GM21529 (cell line): ENCODE measurements at regions not wholly inside any gene's neighbourhood (a gene's known extent, or its start where the extent isn't known, plus 50 kb on each side); places are given as distances from the start of the nearest gene placed in this dataset.

Experiments used
- ATAC-seq: cut with Tn5 transposase; IDR thresholded peaks from one replicate; pipeline ENCODE4 v1.9.1; 2021; ENCODE audit not compliant: unreplicated experiment

DNA sequence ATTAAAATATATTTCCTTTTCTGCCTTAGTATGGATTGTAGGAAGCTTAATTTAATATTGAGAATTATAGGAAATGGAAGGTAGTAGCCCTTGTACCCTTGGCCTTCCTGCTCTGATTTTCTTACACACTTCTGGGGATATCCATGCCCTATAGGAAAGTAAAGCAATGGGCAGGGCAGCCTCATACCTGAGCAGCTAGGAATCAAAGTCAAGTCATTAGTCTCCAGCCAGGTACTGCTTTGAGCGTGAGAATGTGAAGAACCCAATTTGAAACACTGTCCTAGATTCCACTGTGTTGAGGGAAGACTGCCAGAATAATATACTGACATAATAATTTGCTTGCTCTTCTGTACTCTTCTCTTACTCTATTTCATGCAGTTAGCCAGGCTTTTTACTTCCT lies 51.0 kb upstream of the L3MBTL3 start:
- ATAC-seq, result no peak

GRCh38 chr6:129966125-129966524 lies 52.3 kb upstream of the L3MBTL3 start:
- ATAC-seq, result no peak

DNA sequence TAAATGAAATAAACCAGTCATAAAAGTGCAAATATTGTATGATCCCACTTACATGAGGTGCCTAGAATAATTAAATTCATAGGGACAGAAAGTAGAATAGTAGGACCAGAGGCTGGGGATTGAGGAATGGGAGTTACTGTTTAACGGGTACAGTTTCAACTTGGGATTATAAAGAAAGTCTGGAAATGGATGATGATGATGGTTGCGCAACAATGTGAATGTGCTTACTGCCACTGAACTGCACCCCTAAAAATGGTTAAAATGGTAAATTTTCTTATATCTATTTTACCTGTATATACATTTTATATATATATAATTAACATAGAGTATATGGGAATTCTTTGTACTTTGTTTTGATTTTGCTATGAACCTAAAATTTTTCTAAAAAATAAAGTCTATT lies 53.3 kb upstream of the L3MBTL3 start:
- no peak for ATAC-seq

DNA sequence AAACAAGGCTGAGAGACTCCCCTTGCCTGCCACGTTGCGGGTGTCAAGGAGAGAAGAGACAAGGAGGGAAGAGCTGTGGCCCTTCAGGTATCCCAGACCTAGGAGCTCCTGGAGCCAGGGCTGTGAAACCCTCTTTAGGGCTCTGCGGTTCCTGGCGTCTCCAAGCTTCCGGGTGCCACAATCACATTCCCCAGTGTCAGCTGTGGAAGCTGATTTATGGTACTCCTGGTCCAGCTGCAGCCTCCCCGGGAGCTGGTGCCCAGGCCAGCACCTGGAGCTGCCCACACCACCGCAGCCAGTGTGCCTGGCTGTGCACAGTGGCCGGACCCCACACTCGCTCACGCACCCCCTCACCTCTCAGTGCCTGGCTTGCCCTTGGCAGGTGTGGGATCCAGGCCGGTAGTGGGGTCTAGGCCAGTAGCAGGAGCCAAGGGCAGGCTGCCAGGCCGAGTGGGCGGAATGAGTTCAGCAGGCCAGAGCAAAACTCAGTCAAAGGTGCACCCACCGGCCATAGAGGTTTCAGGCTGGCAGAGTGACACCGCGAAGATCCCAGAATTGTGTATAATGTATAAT lies 58.9 kb upstream of the L3MBTL3 start:
- no peak for ATAC-seq

GRCh38 chr6:129957941-129958898 lies 60.2 kb upstream of the L3MBTL3 start:
- ATAC-seq, result no peak

- ATAC-seq, result no peak
Measured at GRCh38 chr6:129955584-129955983, 62.8 kb upstream of the L3MBTL3 start.

- no peak for ATAC-seq
Measured at GRCh38 chr6:129954749-129955431, 63.5 kb upstream of the L3MBTL3 start.

DNA sequence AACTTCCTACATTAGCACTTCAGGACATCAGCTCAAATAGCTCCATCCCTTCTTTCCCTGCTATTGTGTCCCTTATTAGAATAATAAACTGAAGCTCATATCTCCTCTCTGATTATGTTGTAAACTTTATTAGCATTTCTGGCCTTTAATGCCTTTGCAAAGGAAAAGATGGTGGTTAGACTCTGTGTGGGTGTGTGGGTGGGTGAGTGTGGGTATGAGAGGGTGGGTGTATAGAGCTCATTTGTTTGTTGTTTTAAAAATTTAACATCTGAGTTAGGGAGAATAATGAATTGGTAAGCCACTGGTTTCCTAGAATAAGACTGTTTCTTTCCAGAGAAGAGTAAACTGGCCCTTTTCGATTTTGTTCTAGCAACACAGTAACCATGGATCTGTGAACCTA lies 70.6 kb upstream of the L3MBTL3 start:
- no peak for ATAC-seq

DNA sequence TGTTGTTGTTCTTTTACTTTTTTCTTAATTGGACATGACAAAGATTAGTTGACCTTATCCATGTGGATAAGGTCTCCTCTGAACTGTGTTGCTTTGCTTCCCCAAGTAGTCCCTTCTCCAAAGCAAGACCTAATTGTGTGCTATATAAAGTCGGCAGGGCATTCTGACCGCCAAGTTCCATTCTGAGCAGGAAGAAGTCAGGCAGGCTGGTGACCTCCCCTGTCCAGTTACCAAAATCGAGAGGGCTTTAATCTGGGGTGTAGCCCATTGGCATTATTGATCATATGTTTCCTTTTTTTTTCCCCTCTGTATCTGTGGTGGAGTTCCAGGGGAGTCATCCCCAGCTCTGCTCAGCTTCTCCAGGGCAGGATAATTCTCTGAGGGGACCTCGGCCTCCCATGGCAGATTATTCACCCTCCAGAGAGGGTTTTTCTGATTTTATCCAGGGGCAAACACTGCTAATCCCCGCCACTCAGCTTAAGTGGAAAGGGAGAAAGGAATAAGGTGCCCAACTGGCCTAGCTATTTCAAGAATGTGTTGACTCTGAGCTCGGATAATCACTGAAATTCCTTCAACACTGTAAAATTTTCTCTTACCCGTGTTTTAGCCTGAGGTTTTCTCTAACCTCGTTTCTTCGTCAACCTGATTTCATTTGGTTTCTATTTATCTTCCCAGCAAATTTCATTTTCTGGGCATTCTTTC lies 71.8 kb upstream of the L3MBTL3 start:
- no peak for ATAC-seq

- ATAC-seq, result no peak
Measured at GRCh38 chr6:129943637-129944271, 74.6 kb upstream of the L3MBTL3 start.

DNA sequence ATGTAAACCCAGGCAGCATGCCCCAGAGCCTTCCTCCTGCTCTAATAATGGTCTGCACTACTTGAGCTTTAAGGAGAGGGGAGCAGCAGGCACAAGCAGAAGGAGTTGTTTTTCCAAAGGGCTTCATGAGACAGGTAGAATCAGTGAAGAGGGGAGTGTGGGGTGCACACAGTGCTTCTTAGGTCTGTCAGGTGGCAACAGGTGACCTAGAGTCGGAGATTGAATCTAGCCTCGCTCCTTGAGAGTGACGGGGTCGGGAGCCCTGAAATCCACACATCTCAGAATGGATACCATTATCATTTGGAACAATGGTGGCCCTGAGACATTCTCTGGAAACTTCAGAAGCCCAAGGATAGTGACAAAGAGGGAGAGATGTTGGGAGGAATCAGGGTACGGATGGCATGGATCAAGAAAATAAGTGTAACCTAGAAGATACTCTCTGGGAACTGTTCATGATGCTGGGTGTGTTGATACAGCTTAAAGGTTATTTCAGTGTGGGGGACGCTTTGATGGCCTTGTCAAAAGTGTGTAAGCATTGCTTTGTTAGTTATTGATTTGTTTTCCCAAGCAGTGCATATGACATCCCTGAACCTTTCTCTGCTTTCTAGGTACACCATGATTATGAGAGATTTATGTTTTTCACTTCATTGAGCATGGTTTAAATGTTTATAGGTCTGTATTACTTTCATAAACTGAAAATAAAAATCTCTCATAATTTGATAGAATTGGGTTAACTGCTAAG lies 77.8 kb upstream of the L3MBTL3 start:
- ATAC-seq, result no peak

- no peak for ATAC-seq
Measured at GRCh38 chr6:129938249-129939020, 77.3 kb upstream of the TMEM244 start.

GRCh38 chr6:129936329-129937165 lies 75.4 kb upstream of the TMEM244 start:
- peak; percentile 80 for ATAC-seq

DNA sequence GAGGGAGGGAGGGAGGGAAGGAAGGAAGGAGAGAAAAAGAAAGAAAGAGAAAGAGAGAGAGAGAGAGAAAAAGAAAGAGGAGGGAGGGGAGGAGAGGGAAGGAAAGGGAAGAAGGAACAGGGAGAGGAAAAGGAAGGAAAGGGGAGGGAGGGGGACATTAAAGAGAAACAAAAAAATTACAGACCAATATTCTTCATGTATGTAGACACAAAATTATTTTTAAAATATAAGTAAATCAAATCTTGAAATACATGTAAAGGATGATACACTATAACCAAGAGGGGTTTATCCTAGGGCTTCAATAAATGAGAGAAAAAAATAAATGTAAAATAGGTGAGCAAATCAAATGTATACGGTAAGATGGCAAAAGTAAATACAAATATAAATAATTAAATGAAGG lies 71.2 kb upstream of the TMEM244 start:
- ATAC-seq, result no peak

DNA sequence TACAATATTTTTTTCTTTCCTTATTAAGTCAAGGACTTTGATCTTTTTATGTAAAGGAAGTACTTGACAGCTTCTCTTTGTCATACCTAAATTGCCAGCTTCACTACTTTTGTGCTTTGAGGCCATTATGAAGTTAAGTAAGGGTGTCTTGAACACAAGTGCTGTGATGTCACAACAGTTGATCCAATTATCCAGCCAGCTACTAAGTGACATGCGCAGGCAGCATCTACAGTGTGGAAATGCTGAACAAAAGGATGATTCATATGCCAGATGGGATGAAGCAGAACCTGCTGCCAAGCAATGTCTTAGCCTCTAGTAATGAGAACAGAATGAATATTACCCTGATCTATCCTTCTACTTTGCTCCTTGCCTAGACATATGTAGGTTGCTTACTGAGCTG lies 68.3 kb upstream of the TMEM244 start:
- no peak for ATAC-seq

DNA sequence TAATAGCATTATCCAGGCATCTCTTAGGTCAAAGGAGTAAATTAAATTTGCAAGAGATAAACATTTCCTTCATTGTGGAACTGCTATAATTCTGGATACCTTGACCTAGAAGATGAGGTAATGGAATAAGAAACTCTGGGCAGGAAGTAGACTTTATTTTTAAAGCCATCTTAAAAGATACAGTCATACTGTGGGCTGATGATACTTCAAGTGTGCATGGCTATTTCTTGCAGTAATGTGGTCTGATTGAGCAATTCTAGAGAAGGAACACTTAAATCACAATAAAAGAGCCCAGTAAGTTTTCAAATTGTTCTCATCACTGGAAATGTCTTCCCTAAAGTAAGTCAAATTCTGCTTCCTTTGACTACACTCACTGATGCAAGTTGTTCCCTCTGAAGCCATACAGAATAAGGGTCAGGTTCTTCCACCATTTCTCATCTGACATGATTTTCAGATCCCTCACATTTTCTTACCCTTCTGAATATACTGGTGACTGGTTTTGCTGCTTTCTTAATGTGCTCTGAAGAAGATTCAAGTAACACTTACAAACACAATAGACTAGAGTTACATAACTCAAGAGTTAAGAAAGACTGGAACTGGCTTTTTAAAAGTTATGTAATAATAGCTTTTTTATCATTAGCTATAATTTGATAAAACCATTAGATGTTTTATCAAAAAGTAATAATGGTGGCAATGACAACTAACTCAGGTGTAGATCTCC lies 62.6 kb upstream of the TMEM244 start:
- no peak for ATAC-seq

GRCh38 chr6:129921169-129921817 lies 60.2 kb upstream of the TMEM244 start:
- no peak for ATAC-seq
